ENCODE measurements at regions not wholly inside any gene's neighbourhood (a gene's known extent, or its start where the extent isn't known, plus 50 kb on each side); places are given as distances from the start of the nearest gene placed in this dataset.
"Not testable (repeated sequence)": the region's sequence is repeated elsewhere in the genome, so short reads cannot be mapped to it uniquely, and the experiment has no call there.

DNA sequence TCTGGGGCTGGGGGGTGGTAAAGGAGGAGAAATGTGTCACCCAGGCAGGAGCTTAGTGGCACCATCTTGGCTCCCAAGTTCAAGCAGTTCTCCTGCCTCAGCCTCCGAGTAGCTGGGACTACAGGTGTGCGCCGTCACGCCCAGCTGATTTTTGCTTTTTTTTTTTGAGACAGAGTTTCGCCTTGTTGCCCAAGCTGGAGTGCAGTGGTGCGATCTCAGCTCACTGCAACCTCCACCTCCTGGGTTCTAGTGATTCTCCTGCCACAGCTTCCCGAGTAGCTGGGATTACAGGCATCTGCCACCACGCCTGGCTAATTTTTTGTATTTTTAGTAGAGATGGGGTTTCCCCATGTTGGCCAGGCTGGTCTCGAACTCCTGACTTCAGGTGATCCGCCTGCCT, 82.1 kb upstream of the METTL9 start:
- DNase-seq: not testable (repeated sequence)

- DNase-seq: not testable (repeated sequence)
These were observed 79.8 kb upstream of the METTL9 start for GRCh38 chr16:21519361-21520133.

GRCh38 chr16:21520134-21521047, 79.0 kb upstream of the METTL9 start:
- peak; percentile 98 for DNase-seq

- DNase-seq: not testable (repeated sequence)
These were observed 78.4 kb upstream of the METTL9 start for GRCh38 chr16:21521048-21521389.

DNA sequence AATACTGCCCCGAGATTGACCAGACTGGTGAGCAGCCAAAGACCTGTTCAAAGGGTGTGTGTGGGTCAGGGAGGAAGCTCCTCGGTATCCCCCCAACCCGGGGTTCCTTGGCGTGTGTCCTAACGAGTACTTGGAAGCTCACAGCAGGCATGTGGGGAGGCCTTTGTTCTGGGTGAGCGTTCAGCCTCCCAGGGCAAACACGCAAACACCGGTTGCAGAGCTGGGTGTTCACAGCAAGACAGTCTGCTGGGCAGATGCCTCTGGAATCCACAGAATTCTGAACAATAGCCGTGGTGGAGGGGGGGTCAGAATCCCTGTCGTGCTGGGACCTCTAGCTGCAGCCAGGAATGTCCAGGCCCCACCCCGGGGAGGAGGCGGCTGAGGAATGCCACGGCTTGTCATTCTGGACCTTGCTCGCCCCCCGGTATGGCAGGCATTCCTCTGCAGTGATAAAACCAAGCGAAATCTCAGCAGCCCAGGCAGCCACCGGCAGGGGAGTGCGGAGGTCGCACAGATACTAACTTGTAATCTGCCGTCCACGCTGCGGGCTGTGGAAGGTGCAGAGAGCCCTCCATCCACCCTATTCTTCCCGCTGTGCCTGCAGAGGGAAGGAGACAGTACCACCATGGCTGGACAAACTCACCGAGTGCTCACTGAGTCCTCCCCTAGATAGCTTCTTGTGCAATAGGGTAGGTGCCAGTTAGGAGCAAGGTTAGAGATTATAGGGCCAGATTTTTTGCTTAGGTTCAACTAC, 77.8 kb upstream of the METTL9 start:
- DNase-seq: not testable (repeated sequence)

DNA sequence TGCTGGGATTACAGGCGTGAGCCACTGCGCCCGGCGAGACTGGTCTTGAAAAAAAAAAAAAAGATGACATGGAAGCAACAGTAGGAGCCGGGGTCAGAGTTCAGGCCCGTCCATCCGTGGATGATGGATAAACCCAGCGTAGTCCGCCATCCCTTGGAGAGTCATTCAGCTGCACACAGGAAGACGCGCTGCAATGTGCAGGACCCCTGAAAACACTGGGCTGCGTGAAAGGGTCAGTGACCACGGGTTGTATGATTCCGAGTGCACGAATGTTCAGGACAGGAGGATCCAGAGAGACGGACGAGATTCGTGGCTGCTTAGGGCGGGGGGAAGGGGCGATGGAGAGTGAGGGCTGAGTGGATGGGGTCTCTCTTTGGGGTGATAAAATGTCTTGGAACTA, 76.5 kb upstream of the METTL9 start:
- not testable (repeated sequence) for DNase-seq

- no peak for DNase-seq
These were observed 75.8 kb upstream of the METTL9 start for GRCh38 chr16:21523411-21524067.

DNA sequence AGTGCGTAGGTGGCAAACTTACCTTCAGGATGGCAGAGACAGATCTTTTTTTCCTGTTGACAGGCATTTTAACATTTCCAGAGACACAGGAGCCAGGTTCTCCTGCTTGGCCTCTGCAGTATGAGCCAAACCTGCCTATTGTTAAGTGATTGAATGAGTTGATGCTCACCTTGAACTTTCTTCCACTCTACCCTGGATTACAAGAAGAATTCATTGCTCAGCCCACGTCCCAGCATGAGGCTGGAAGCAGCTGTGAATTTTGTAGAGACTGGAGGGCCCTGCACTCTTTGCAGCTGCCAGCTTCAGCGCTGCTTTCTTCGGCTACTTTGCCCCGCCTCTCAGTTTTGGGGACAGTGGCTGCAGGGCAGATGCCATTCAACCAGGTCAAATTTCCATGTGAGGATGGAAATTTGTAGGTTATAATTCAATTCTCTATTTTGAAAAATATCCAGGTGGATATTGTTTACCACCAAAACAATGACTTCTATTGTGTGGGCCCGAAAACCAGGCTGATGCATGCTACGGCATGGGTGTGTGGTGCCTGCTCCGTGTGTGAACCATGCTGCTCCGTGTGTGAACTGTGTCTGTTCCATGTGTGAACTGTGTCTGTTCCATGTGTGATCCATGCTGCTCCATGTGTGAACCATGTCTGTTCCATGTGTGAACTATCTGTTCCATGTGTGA, 75.2 kb upstream of the METTL9 start:
- no peak for DNase-seq

DNA sequence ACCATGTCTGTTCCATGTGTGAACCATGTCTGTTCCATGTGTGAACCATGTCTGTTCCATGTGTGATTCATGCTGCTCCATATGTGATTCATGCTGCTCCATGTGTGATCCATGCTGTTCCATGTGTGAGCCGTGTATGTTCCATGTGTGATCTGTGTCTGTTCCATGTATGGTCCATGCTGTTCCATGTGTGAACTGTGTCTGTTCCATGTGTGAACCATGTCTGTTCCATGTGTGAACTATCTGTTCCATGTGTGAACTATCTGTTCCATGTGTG, 74.7 kb upstream of the METTL9 start:
- not testable (repeated sequence) for DNase-seq

GRCh38 chr16:21525029-21525895, 74.1 kb upstream of the METTL9 start:
- DNase-seq: not testable (repeated sequence)

- not testable (repeated sequence) for DNase-seq
These were observed 73.1 kb upstream of the METTL9 start for GRCh38 chr16:21525956-21526922.

- no peak for DNase-seq
These were observed 72.2 kb upstream of the METTL9 start for GRCh38 chr16:21526923-21527807.

DNA sequence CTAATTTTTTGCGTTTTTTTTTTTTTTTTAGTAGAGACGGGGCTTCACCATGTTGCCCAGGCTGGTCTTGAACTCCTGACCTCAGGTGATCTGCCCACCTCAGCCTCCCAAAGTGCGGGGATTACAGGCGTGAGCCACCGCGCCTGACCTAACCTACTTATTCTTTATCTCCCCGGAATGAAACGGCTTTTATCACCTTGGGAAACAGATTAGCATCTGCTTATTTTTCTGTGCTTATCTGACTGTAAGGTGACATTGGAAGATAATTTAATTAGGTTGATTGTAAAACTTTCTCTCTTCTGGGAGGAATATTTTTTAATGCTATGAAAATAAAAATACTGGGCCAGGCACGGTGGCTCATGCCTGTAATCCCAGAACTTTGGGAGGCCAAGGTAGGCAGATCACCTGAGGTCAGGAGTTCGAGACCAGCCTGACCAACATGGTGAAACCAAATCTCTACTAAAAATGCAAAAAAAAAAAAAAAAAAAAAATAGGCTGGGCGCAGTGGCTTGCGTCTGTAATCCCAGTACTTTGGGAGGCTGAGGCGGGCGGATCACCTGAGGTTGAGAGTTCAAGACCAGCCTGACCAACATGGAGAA, 70.2 kb upstream of the METTL9 start:
- DNase-seq: not testable (repeated sequence)

GRCh38 chr16:21530729-21531383, 68.5 kb upstream of the METTL9 start:
- DNase-seq: not testable (repeated sequence)

- DNase-seq: not testable (repeated sequence)
These were observed 66.4 kb upstream of the METTL9 start for GRCh38 chr16:21532996-21533395.

DNA sequence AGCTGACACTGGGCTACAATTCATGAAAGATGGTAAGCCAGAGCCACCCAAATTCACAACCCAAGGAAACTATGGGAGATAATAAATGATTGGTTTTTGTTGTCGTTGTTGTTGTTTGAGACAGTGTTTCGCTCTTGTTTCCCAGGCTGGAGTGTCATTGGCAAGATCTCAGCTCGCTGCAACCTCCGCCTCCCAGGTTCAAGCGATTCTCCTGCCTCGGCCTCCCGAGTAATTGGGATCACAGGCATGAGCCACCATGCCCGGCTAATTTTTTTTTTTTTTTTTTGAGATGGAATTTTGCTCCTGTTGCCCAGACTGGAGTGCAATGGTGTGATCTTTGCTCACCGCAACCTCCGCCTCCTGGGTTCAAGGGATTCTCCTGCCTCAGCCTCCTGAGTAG, 65.9 kb upstream of the METTL9 start:
- not testable (repeated sequence) for DNase-seq

GRCh38 chr16:21534561-21534960, 64.8 kb upstream of the METTL9 start:
- peak; percentile 55 for DNase-seq

DNA sequence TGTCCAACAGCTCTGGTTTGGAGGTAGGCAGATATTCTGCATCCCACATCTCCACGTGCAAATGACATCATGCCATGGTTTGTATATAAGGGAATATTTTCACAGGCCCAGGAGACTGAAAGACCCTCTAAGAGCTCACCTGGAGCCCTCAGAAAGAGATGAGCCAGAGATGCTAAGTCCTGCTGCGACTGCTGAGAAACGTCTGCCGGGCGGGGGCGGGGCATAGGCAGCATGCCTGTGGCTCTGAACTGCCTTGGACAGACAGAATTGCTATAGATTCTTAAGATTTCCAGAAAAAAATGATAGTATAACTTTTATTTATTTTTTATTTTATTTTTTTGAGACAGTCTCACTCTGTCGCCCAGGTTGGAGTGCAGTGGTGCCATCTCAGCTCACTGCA, 64.2 kb upstream of the METTL9 start:
- DNase-seq: not testable (repeated sequence)

Measured in activated CD4-positive, alpha-beta T cell treated with anti-CD3 and anti-CD28 coated beads for 48 hours (primary cell).